ENCODE measurements at regions not wholly inside any gene's neighbourhood (a gene's known extent, or its start where the extent isn't known, plus 50 kb on each side); places are given as distances from the start of the nearest gene placed in this dataset.

GRCh38 chr4:60948008-60948407 lies 252.1 kb upstream of the ADGRL3 start:
- Histone ChIP-seq H3K4me3 (no peak overlapping the region), H3K9me3 (no peaks in the 10 kb centered on the region), H3K36me3 (ENCODE audit: low read depth, missing control alignments) (no peaks in the 10 kb centered on the region), H3K27me3 (no peaks in the 10 kb centered on the region), H3K27ac (no peak overlapping the region), H3K4me1 (no peaks in the 10 kb centered on the region)
- TF ChIP-seq CTCF (IDR thresholded peaks at IDR 0.05) (no peak), POLR2A (IDR thresholded peaks at IDR 0.05) (no peak)
- intact Hi-C loops (cut with DNase I; ENCODE audit: low total_unique reads): no loop called here
- no peak for DNase-seq
- WGBS, 2 donors: 95 to 96% methylated on average over 1 of the region's 1 CpG

DNA sequence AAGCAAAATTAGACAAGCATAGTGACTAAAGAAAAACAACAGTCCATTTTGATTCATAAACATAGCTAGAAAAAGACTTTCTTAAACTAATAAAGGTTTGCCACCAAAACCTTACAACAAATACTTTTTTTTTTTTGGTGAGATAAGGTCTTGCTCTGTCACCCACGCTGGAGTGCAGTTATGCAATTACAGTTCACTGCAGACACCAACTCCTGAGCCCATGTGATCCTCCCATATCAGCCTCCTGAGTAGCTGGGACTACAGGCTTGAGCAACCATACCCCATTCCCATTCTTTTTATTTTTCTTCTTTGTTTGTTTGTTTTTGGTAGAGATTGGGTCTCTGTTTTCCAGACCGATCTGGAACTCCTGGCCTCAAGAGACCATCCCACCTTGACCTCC lies 247.2 kb upstream of the ADGRL3 start:
- Histone ChIP-seq H3K4me1 (no peaks in the 10 kb centered on the region), H3K27ac (no peak overlapping the region), H3K4me3 (no peak overlapping the region), H3K27me3 (no peaks in the 10 kb centered on the region), H3K9me3 (no peaks in the 10 kb centered on the region), H3K36me3 (ENCODE audit: low read depth, missing control alignments) (no peaks in the 10 kb centered on the region)
- no peak for DNase-seq
- no peak for TF ChIP-seq POLR2A (IDR thresholded peaks at IDR 0.05)
- TF ChIP-seq CTCF (IDR thresholded peaks at IDR 0.05): no peak
- WGBS, 2 donors: 67 to 83% methylated on average over 2 of the region's 2 CpGs
- intact Hi-C loops (cut with DNase I; ENCODE audit: low total_unique reads): no loop called here

- Histone ChIP-seq H3K9me3 (no peaks in the 10 kb centered on the region), H3K36me3 (ENCODE audit: low read depth, missing control alignments) (no peaks in the 10 kb centered on the region), H3K4me1 (no peaks in the 10 kb centered on the region), H3K4me3 (no peak overlapping the region), H3K27me3 (no peaks in the 10 kb centered on the region), H3K27ac (no peak overlapping the region)
- intact Hi-C loops (cut with DNase I; ENCODE audit: low total_unique reads): no loop called here
- DNase-seq: no peak
- 62 to 71% methylated on average over 4 of the region's 4 CpGs for WGBS, 2 donors
- no peak for TF ChIP-seq CTCF (IDR thresholded peaks at IDR 0.05)
These were observed 246.3 kb upstream of the ADGRL3 start for GRCh38 chr4:60953826-60954225.

DNA sequence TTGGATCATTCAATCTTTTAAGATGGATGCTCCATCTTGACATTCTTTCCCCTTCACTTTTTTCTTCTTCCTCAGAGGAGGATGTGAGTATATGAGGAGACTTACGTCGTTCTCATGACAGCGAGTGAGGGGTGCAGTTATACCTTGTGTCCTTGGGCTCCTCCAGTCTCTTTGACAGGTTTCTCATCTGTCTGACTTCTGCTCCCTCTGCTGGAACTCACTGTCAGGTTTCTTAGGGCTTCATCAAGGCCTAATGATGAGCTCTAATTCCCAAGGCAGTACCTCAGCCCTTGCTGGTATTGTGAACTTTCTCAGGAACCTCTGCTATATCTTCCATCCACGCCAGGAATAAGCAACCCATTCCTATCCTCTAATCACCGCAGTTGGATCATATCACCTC lies 237.8 kb upstream of the ADGRL3 start:
- WGBS, 2 donors: 78 to 88% methylated on average over 5 of the region's 5 CpGs
- DNase-seq: no peak
- H3K4me1 ChIP-seq: no peaks in the 10 kb centered on the region
- no peaks in the 10 kb centered on the region for H3K27me3 ChIP-seq
- intact Hi-C loops (cut with DNase I; ENCODE audit: low total_unique reads): no loop called here
- H3K4me3 ChIP-seq: no peak overlapping the region
- no peak for TF ChIP-seq CTCF (IDR thresholded peaks at IDR 0.05)
- no peak for TF ChIP-seq POLR2A (IDR thresholded peaks at IDR 0.05)
- no peak overlapping the region for H3K27ac ChIP-seq
- H3K9me3 ChIP-seq: no peaks in the 10 kb centered on the region
- H3K36me3 ChIP-seq (ENCODE audit: low read depth, missing control alignments): no peaks in the 10 kb centered on the region

DNA sequence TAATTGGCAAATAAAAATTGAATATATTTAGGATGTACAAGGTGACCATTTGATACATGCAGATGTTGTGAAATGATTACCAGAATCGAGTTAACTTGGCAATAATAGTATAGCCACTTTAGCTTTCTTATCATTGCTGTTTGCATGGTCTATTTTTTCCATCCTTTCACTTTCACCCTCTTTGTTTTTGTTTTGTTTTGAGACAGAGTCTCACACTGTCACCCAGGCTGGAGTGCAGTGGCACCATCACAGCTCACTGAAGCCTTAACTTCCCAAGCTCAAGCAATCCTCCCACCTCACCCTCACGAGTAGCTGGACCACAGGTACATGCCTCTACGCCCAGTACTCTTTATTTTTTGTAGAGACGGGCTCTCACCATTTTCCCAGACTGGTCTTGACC lies 218.6 kb upstream of the ADGRL3 start:
- intact Hi-C loops (cut with DNase I; ENCODE audit: low total_unique reads): no loop called here
- H3K27me3 ChIP-seq: no peaks in the 10 kb centered on the region
- no peaks in the 10 kb centered on the region for H3K4me1 ChIP-seq
- H3K36me3 ChIP-seq (ENCODE audit: low read depth, missing control alignments): no peaks in the 10 kb centered on the region
- no peak for TF ChIP-seq POLR2A (IDR thresholded peaks at IDR 0.05)
- no peak for TF ChIP-seq CTCF (IDR thresholded peaks at IDR 0.05)
- WGBS, 2 donors: 79 to 87% methylated on average over 4 of the region's 4 CpGs
- H3K27ac ChIP-seq: no peak overlapping the region
- no peaks in the 10 kb centered on the region for H3K9me3 ChIP-seq
- no peak for DNase-seq
- no peak overlapping the region for H3K4me3 ChIP-seq

All from testis (tissue), 2 donors.